GM21717 (cell line): ENCODE measurements at regions not wholly inside any gene's neighbourhood (a gene's known extent, or its start where the extent isn't known, plus 50 kb on each side); places are given as distances from the start of the nearest gene placed in this dataset.

ENCODE experiments used
- ATAC-seq: cut with Tn5 transposase; IDR thresholded peaks from one replicate; pipeline ENCODE4 v1.9.1; 2021; ENCODE audit warnings: mild to moderate bottlenecking, moderate library complexity; ENCODE audit not compliant: unreplicated experiment

- ATAC-seq: no peak
These were observed 414.4 kb downstream of the DAD1 start for GRCh38 chr14:22174412-22175277.

- no peak for ATAC-seq
These were observed 420.7 kb downstream of the DAD1 start for GRCh38 chr14:22168092-22168955.

GRCh38 chr14:22164616-22165015, 424.4 kb downstream of the DAD1 start:
- no peak for ATAC-seq

DNA sequence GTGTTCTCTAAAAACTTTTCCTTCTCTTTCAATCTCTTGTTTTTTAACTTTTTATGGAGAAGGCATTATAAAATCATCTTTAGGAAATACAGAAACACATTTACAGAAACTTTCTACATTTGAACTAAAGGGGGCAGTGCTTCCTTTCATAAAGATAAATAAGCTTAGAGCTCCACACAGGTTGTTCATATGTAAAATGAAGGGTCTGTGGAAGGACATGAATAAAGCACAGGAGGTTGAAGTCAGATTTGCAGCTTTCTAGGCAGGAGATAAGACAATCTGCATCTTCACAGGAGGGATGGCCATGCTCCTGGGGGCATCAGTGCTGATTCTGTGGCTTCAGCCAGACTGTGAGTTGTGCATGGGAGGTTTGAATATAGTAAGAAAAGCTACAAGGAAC, 426.0 kb downstream of the DAD1 start:
- ATAC-seq: no peak

DNA sequence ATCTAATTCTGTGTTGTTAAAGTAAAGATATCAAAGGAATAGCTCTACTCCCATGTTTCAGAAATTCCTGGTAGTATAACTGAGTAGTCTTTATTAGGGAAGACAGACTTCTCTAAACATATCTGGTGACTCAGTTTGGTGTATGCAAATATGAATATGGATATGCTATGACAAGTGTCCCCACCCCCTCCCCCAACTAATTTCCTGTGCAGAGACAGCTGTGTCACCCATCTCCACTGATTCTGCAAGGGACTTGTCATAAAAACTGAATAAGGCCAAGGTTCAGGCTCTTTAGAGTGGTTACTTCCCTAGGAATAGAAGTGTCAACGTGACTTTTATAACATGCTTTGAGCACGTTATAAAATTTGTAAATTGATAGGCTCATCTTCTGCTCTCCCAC, 429.1 kb downstream of the DAD1 start:
- no peak for ATAC-seq

DNA sequence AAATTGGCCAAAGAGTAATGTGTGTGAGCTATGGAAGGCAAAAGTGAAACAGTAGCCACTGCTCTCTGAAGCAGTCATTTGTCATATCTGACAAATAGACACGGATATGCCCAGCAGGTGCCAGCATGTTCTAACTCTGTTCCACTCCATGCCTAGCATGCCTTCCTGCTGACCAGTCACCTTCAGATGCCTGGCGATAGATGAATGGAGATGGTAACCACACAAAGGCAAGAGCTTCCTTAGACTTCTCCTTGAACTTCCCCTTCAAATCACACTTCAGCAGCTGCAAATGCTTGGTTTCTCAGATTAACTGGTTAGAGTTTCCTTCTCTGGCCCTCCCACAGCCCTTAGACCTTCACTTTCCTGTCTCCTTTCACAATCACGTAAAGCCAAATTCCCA, 429.9 kb downstream of the DAD1 start:
- no peak for ATAC-seq

GRCh38 chr14:22158560-22158959, 430.5 kb downstream of the DAD1 start:
- no peak for ATAC-seq

GRCh38 chr14:22155571-22155970, 433.5 kb downstream of the DAD1 start:
- no peak for ATAC-seq

DNA sequence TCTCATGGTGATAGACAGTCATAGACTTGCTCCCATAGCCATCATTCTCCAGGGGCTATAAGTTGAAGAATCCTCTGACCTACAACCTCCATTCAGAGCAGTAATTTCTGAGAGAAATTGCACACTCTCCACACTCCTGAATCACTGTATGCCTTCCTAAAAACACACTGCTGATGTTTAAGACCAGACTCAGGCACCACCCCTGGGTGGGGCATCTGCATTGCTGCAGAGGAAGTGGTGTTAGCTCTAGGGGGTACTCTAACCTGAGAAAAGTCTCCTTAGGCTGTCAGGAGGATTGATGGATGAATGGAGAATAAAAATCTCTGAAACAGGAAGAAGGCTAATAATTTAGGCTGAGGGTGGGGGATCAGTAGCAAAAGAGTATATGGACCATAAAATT, 436.1 kb downstream of the DAD1 start:
- no peak for ATAC-seq

DNA sequence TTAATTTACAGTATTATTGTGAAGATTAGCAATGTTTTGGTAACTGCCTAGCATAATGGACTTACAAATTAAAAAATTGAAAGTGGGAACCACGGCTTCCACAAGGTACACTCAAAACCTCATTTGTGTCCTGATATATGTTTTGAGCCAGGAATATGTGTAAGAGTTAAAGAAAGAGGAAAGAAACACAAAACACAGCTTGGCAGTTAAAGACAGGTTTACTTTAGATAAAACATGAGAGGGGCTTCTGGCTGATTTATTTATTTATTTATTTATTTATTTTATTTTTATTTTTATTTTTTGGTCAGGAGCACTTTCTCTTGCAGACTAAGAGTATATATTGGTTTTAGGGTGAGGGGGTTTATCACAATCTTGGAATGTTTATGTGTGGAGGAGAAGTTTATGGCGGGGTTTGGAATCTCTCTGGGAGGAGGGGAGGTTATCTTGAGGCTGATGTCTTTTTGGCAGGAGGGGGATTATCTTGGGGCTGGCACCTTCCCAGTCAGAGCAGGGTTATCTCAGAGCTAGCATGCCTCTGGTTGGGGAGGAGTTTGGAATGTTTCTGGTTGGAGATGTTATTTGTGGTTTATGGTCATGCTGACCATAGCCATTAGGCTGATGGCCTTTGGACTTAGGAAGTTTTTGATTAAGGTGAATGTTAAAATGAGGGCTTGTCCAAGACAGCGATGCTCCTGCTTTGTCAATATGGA, 436.7 kb downstream of the DAD1 start:
- ATAC-seq: no peak

- no peak for ATAC-seq
These were observed 437.9 kb downstream of the DAD1 start for GRCh38 chr14:22151121-22151520.

- ATAC-seq: no peak
These were observed 440.0 kb downstream of the DAD1 start for GRCh38 chr14:22149058-22149457.

DNA sequence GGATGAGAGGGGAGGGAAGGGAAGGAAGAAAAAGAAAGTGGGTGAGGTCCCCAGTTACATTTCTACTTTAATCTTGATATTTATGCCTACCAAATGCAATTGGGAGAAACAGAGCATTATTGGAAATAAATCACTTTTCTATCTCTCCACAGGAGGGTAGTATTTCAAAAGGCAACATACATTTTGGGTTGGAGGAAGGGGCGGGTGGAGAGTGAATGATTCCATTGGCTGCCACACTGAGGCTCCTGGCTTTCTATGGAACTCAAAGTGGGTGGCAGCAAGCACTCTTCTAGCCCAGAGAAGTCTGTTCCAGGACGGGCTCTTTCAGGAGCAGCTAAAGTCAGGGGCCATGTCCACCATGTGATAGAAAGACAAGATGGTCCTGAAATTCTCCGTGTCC, 441.3 kb downstream of the DAD1 start:
- no peak for ATAC-seq

DNA sequence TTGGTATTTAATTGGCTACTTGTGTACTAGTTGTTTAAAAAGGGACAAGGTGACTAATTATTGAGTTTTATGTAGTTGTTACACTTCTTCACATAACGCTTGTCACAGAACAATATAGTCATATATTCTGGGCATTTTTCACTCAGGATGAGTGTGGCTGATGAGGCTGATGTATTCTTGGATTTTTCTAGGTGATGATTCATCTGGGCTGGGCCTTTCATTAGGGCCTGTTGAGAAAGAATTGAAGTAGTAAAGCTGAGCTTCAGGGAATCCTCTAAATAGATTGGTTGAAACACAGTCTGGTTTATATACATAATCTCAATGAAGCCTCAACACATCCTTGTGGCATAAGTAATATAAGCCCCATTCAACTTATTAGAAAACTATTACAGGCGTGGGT, 445.7 kb downstream of the DAD1 start:
- ATAC-seq: no peak

DNA sequence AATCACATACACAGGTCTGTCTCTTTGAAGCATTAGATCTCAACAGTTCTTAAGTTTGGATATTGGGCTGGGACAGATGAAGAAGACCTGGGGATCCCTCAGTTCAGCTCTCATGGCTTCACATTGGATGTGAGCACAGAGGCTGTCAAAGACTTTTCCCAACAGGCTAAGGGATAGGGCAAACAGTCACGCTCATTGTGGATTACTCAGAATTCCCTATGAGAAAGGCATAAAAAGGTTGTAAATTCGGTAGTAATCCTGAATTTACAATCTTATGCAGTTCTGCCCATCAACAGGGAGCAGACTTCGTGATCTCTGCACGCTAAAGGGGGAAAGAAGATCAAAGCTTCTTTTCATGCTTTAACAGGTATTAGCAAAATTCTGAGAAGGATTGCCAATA, 448.4 kb downstream of the DAD1 start:
- ATAC-seq: no peak

DNA sequence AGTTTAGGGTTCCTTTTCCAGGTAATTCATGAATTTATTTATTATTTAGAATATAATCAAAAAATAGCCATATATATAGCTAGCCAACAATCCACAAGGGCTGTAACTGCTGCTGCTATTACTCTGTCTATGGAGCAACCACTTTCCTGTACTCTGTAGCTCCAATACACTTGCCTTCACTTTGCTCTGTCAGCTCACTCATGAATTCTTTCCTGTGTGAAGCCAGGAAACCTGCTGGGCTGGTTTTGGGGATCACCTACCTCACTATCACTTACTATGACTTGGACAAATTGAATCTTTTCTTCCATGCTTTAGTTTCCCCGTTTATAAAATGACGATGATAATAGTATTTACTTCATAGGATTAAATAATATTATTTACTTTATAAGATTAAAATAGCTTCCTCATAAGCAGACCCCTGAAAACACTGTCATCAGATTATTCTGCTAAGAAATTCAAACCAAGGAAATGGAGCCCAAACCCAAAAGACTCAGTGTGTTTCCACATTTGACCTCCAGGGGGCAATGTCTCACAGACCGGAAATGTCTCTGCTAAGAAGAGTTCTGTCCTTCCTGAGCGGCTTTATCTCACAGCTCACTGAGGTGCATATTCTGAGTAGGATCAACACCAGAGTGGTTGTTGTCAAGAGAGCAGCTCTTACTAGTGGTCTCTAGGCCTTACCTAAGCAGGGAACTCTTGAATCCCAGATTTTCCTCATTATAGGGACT, 457.1 kb downstream of the DAD1 start:
- no peak for ATAC-seq

DNA sequence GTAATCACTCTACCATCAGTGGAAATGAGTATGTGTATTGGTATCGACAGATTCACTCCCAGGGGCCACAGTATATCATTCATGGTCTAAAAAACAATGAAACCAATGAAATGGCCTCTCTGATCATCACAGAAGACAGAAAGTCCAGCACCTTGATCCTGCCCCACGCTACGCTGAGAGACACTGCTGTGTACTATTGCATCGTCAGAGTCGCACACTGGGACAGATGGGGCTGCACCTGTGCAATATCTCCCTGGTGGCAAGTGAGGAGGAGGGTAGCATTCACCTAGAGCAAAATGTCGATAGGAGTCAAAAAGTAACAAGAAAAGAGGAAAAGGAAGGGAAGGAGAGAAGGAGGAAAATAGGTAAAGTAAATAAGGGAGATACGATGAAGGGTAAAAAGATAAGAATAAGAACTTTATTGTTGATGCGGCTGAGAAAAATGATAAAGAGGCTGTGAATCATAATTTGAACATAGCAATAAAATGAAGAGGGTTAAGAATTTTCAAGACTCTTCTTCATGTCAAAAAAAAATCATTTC, 450.5 kb upstream of the OR4E1 start:
- no peak for ATAC-seq

DNA sequence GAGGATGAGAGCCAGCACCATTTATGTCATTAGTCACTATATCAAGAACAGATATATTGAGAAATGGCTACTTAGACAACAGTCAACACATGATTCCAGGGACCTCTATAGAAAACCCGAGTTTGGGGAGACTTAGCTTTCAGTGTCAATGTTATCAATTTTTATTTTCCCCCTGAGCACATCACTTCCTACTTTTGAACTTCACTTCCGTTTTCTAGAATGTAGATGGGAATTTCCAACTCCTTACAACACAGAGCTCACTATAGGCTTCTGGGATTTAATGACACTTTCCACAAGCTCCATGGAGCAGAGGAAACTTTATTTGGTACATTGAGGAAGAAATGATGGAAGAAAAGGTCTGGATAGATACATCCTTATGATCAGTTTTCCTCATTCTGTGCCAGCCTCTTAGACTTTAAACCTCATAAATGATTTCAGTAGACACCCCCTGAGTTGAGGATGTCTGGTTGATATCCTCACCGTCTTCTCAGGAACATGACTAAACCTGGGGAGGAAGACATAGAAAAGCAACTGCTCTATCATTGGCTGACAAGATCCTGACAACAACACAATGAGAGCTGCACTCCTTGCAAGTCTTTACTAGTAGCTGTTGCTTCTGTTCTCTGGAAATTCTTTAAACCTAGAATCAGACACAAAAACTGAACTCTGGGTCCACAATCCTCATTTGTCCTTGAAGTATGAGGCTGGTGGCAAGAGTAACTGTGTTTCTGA, 449.4 kb upstream of the OR4E1 start:
- ATAC-seq: no peak

- ATAC-seq: no peak
These were observed 448.7 kb upstream of the OR4E1 start for GRCh38 chr14:22122227-22122818.
